ENCODE measurements at regions not wholly inside any gene's neighbourhood (a gene's known extent, or its start where the extent isn't known, plus 50 kb on each side); places are given as distances from the start of the nearest gene placed in this dataset.

GRCh38 chr12:125304029-125304428 is 238.8 kb downstream of the AACS start:
- TF ChIP-seq EZH2 (IDR thresholded peaks at IDR 0.05; ENCODE audit: insufficient read depth, poor library complexity, severe bottlenecking) (no peak), EZH2phosphoT487 (IDR thresholded peaks at IDR 0.05; ENCODE audit: insufficient read depth, low read depth) (no peak)

Measured in GM23248 (cell line).